NCI-H2107 (cell line): ENCODE measurements at regions not wholly inside any gene's neighbourhood (a gene's known extent, or its start where the extent isn't known, plus 50 kb on each side); places are given as distances from the start of the nearest gene placed in this dataset.
A peak's percentile ranks its signal among the peaks of the same experiment; 100 is the strongest.
"Not testable (repeated sequence)": the region's sequence is repeated elsewhere in the genome, so short reads cannot be mapped to it uniquely, and the experiment has no call there.

ENCODE experiments used
- DNase-seq: peaks from one replicate; lab custom pipeline; 2025; lab: John Stamatoyannopoulos, UW

DNA sequence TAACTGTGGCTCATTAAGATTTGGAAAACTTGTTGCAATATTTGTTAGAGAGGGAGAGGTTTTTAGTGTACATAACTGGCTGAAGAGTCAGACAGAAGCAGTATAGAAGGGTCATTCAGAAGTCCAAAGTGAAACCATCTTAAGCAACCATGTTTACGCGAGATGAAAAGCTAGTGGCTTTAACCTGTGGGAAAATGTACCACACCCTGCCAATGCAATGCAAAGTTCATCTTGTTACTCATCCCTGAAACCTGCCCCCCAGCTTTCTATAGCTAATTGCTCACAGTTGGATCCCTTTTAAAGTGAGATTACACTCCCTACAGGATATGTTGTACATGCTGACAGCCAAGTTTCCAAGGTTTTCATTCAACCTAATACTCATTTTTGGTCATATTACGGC is 96.7 kb upstream of the RAPGEF2 start:
- DNase-seq, result no peak

DNA sequence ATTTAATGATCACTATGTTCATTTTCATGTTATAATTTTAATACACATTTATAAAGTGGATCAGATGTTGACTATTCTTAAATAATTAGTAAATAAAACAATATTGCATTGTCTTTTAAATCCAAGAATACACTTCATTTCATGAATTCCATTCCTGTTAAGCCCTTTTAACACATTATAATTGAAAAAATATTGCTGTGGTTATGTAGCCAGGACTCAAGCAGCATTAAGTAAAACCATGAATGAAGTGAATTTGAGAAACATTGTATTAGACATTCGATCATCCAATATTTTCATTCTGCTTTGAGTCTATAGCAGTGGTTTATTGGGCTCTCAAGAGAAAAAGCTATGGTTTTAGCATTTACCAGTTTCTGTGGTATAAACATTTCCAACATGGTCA is 94.2 kb upstream of the RAPGEF2 start:
- no peak for DNase-seq

- DNase-seq, result no peak
These were observed 93.4 kb upstream of the RAPGEF2 start for GRCh38 chr4:159009521-159009920.

DNA sequence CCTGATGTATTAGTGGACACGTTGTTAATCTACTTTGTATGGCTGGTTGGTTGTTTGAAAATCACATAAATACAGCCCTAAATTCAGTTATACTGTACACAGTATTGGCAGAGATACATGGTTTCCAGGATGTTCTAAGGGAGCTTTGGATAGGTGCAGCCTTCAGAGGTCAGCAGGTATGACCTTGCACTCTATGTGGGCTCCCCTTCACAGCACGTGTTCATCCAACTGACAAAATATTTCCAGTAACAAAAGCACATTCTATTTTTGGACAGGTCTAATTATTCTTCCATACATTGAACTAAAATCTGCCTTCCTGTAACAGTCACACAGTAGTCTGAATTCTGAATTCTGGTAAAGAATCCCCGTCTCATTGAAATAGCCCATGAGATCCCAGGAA is 92.8 kb upstream of the RAPGEF2 start:
- no peak for DNase-seq

GRCh38 chr4:159010563-159011260 is 92.2 kb upstream of the RAPGEF2 start:
- DNase-seq, result no peak

DNA sequence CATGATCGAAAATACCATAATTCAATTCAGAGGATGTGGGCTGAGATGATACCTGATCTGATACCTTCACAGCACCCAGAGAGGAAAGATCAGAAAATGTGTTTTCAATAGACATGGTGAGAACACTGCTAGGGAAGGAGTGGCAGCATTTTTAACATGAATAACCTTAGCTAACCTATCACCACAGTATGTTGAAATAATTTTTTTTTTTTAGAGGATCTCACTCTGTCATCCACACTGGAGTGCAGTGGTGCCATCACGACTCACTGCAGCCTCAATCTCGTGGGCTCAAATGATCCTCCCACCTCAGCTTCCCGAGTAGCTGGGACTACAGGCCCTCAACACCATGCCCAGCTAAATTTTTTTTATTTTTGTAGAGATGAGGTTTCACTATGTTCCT is 90.5 kb upstream of the RAPGEF2 start:
- no peak for DNase-seq

DNA sequence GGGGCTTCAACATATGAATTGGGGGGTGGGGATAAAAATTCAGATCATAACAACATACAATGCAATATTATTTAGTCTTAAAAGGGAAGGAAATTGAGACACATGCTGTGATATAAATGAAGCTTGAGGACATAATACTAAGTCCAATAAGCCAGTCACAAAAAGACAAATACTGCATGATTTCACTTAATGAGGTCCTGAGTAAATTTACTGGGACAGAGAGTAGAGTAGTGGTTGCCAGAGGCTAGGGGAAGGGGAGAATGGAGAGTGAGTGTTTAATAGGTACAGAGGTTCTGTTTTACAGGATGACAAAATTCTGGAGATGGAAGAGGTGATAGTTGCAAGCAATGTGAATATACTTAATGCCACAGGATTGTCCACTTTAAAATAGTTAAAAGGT is 89.2 kb upstream of the RAPGEF2 start:
- DNase-seq, result no peak

GRCh38 chr4:159014859-159015258 is 88.0 kb upstream of the RAPGEF2 start:
- DNase-seq, result no peak

GRCh38 chr4:159015841-159016240 is 87.0 kb upstream of the RAPGEF2 start:
- no peak for DNase-seq

- DNase-seq, result no peak
These were observed 86.3 kb upstream of the RAPGEF2 start for GRCh38 chr4:159016593-159017024.

GRCh38 chr4:159017323-159018026 is 85.4 kb upstream of the RAPGEF2 start:
- no peak for DNase-seq

- DNase-seq, result peak; percentile 38
These were observed 84.7 kb upstream of the RAPGEF2 start for GRCh38 chr4:159018062-159018629.

GRCh38 chr4:159019356-159019755 is 83.5 kb upstream of the RAPGEF2 start:
- no peak for DNase-seq

DNA sequence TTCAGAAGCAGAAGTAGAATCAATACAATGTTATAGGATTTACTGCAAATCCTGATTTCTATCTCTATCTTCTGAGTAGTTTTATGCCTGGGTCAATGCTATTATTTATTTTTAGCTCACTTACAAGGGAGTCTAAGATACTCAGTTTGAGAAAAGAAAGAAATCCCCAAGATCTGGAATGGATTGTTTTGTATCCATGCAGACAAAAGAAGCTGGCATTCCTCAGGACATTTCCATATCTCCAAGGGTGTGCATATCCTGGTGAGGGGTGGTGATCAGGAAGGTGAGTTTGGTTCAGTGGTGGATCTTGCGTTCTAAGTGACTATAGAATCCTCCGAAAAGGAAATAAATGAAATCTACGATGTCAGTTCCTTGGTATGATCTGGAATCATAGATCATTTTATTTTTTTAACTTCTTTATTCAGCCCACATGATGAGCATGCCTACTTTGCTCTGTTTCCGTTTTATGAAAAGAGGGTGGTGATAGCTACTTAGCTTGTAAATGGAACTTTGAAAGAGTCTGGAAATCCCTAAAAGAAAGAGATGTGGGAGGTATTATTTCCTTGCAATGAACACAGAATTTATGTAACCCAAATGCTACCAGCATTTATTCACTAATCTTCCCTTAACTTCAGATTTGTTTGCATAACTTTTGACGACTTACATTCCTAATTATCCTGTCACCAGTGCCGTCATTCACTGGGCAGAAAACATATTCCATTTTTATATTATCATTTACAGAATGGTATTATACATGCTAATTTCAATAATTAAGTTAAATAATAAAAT is 81.1 kb upstream of the RAPGEF2 start:
- no peak for DNase-seq

GRCh38 chr4:159023741-159024140 is 79.1 kb upstream of the RAPGEF2 start:
- DNase-seq, result no peak

- DNase-seq, result no peak
These were observed 78.6 kb upstream of the RAPGEF2 start for GRCh38 chr4:159024266-159024665.

GRCh38 chr4:159024828-159025227 is 78.1 kb upstream of the RAPGEF2 start:
- no peak for DNase-seq

DNA sequence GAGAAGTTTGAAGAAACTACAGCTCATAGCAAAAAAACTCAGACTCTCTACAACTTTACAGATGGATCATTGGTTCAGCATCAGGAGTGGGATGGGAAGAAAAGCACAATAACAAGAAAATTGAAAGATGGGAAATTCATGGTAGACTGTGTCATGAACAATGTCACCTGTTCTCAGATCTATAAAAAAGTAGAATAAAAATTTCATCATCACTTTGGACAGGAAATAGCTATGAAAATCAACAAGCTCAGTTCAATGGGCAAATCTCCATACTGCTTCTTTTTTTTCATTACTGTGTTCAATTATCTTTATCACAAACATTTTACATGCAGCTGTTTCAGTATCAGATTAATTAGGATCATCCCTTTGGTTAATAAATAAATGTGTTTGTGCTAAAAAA is 76.5 kb upstream of the RAPGEF2 start:
- DNase-seq, result no peak

- no peak for DNase-seq
These were observed 75.3 kb upstream of the RAPGEF2 start for GRCh38 chr4:159027535-159027934.

- no peak for DNase-seq
These were observed 73.4 kb upstream of the RAPGEF2 start for GRCh38 chr4:159029481-159029880.

DNA sequence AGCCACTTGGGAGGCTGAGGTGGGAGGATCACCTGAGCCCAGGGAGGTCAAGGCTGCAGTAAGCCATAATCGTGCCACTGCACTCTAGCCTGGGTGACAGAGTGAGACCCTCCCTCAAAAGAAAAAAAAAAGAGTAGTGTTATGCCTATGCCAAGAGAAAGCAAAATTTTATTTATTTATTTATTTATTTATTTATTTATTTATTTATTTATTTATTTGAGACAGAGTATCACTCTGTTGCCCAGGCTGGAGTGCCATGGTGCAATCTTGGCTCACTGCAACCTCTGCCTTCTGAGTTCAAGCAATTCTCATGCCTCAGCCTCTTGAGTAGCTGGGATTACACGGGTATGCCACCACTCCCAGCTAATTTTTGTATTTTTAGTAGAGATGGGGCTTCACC is 72.6 kb upstream of the RAPGEF2 start:
- not testable (repeated sequence) for DNase-seq

DNA sequence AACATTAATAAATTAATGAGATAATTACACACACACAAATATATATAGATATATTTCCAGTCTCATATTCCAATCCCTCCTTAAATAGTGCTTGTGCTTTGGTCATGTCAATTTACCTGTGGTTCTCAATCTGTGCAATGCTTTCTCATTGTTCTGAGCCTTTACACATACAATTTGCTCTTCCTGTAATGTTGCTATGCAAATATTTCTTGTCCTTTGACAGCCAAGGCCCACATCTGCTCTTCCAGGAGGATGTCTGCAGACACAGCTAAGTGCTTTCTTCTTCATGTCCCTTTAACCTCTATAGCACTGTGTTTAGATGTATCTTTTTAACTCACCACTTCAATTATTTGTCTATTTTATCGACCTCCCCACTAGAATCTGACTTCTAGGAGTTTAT is 67.3 kb upstream of the RAPGEF2 start:
- DNase-seq, result no peak

DNA sequence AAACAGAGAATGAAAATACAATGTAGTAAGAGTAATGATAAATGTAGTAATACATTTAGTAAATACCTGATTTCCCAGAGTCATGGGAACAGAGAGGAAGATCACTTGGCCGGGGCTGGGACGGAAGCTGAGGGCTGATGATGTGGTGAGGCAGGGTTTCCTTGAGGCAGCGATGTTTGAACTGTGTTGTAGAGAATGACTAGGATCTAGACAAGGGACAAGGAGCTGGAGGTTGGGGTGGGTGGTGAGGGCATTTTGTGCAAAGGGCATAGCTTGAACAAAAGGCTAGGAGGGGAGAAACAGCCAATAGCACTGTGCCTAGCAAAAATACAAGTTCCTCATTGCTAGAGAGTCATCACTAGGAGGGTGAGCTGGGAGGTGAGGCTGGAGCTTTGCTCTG is 64.3 kb upstream of the RAPGEF2 start:
- no peak for DNase-seq
